Pancreas (tissue), 10 donors: ENCODE measurements at regions not wholly inside any gene's neighbourhood (a gene's known extent, or its start where the extent isn't known, plus 50 kb on each side); places are given as distances from the start of the nearest gene placed in this dataset.
"Not testable (repeated sequence)": the region's sequence is repeated elsewhere in the genome, so short reads cannot be mapped to it uniquely, and the experiment has no call there.

Source experiments
- ATAC-seq, 4 donors: fragments of 200-7000 bp; cut with Tn5 transposase; one replicate each; pipeline versions ENCODE4 v1.8.0 to v1.9.1; 2020; ENCODE audit warnings: mild to moderate bottlenecking in 4 of 4, moderate library complexity in 4 of 4
- DNase-seq, 6 donors: peaks; one replicate each; pipeline ENCODE4 v3.0.0-alpha.2; 2020
- FAIRE-seq: peaks from 2 replicates; lab custom pipeline; 2012; peaks lifted over from hg19 to GRCh38; lab: Jason Lieb, UNC
- H3K27ac ChIP-seq, 4 donors: fragments of 200-600 bp; sonication (generic); 1 replicate in 3 of 4; 2 replicates in 1 of 4; pipeline versions ENCODE4 v1.5.0 to v1.8.0; 2020
- H3K27me3 ChIP-seq, 4 donors: fragments of 200-600 bp; one replicate each; pipeline ENCODE4 v1.8.0; 2021
- H3K36me3 ChIP-seq, 3 donors: fragments of 200-600 bp; sonication (generic) in 1 of 3; one replicate each; pipeline versions ENCODE4 v1.5.0 to v1.8.0; 2020 to 2021
- H3K4me1 ChIP-seq, 3 donors: fragments of 200-600 bp; one replicate each; pipeline ENCODE4 v1.8.0; 2021
- H3K4me3 ChIP-seq, 4 donors: fragments of 200-600 bp; sonication (generic) in 2 of 4; one replicate each; pipeline versions ENCODE4 v1.5.0 to v1.8.0; 2020 to 2021
- H3K9me3 ChIP-seq, 4 donors: fragments of 200-600 bp; one replicate each; pipeline ENCODE4 v1.8.0; 2021
- whole genome bisulfite sequencing, 2 donors: extraction: QIAGEN DNeasy Blood & Tissue Kit; methylation state at CpG; one replicate each; pipeline ENCODE4 v1.1.7; 2013; 5-methylcytosine and 5-hydroxymethylcytosine counted together
- intact Hi-C, 3 donors: fragments of 100-400 bp; cut with DNase I; formaldehyde crosslinking; loops; one replicate each; pipeline versions ENCODE4 v1.11.1 to v1.14.2; 2022
- TF ChIP-seq, protein P1 (sequence below), 4 donors: fragments of 200-600 bp; sonication (generic) in 3 of 4; IDR thresholded peaks; one replicate each; pipeline versions ENCODE4 v1.5.0 to v1.8.0; 2021; ENCODE audit warnings: antibody characterized with exemption in 4 of 4
- donor health status: healthy with polysubstance abuse.
- donor health status: DM: no; HTN: no; CAD: no; lungs with moderate emphysema.
- donor health status: DM: no; HTN: no; CAD: no.
- donor health status: control.
- donor health status: control.
- donor health status: Bipolar disorder and iron deficiency.
- donor health status: DM: yes; HTN: yes; CAD: no.
- donor health status: DM: no; HTN: no; CAD: no.
- donor health status: DM: no; HTN: no; CAD: no.
- donor health status: DM: yes; HTN: yes; CAD: no.

DNA sequence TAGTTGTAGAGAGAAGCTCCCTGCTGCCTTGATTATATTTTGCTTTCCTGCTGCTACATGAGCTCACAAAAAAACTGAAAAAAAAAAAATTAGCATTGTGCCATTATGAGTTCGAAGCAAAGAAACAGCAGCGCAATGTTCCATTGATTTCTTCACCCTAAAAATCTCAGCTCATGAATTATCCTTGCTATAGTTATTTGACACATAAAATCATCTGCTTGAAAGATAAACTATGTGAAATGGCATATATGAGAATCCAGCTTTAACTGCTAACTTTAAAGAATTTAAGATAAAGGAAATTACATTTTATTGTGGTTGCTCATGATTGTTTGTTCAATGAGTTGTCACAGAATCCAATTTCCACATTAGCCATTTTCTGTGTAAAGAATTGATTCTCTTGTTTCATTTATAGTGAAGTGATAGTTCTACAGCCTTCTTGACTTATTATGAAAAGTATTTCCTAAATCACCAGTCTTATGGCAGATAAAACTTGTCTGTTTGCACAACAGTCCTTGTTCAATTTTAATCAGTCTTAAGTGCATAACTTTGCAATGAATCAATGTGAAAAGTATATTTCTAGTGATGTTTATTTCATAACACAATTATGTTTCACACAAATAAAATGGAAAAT lies 1275.0 kb upstream of the CDH9 start:
- intact Hi-C loops = no loop called here
- no peak for DNase-seq
- TF ChIP-seq, protein P1, sequence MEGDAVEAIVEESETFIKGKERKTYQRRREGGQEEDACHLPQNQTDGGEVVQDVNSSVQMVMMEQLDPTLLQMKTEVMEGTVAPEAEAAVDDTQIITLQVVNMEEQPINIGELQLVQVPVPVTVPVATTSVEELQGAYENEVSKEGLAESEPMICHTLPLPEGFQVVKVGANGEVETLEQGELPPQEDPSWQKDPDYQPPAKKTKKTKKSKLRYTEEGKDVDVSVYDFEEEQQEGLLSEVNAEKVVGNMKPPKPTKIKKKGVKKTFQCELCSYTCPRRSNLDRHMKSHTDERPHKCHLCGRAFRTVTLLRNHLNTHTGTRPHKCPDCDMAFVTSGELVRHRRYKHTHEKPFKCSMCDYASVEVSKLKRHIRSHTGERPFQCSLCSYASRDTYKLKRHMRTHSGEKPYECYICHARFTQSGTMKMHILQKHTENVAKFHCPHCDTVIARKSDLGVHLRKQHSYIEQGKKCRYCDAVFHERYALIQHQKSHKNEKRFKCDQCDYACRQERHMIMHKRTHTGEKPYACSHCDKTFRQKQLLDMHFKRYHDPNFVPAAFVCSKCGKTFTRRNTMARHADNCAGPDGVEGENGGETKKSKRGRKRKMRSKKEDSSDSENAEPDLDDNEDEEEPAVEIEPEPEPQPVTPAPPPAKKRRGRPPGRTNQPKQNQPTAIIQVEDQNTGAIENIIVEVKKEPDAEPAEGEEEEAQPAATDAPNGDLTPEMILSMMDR (IDR thresholded peaks at IDR 0.05) = no peak
- no peak overlapping the region for H3K4me3 ChIP-seq
- no peaks in the 10 kb centered on the region for H3K27me3 ChIP-seq
- ATAC-seq = no peak
- H3K27ac ChIP-seq = no peak overlapping the region
- no peak for FAIRE-seq
- H3K36me3 ChIP-seq = no peaks in the 10 kb centered on the region
- 41 to 49% methylated on average over 2 of the region's 2 CpGs for WGBS, 2 donors
- no peaks in the 10 kb centered on the region for H3K9me3 ChIP-seq
- H3K4me1 ChIP-seq = no peaks in the 10 kb centered on the region

DNA sequence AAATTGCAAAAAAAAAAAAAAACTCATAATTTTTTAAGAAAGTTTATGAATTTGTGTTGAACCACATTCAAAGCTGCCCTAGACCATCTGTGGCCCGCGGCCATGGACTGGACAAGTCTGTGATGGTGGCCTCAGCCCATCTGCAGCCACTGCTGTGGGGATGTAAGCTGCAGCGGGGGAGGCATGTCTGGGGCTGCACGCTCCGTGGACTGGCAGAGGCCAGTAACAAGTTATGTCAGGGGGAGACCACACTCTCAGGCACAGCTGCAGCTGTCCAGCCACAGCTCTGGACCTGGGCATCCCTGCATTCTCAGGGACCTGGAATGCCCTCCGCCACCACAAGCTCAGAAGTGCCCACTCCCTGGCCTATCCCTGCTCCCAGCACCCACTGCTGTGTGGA lies 1272.3 kb upstream of the CDH9 start:
- Histone ChIP-seq H3K27me3 (no peaks in the 10 kb centered on the region), H3K4me1 (no peaks in the 10 kb centered on the region), H3K9me3 (no peaks in the 10 kb centered on the region), H3K4me3 (no peak overlapping the region), H3K27ac (no peak overlapping the region), H3K36me3 (no peaks in the 10 kb centered on the region)
- intact Hi-C loops = no loop called here
- 81 to 94% methylated on average over 6 of the region's 6 CpGs for WGBS, 2 donors
- DNase-seq (peak in 1 of 6 donors; percentile 24), FAIRE-seq (no peak), ATAC-seq (no peak)
- TF ChIP-seq, protein P1 (IDR thresholded peaks at IDR 0.05) = no peak

DNA sequence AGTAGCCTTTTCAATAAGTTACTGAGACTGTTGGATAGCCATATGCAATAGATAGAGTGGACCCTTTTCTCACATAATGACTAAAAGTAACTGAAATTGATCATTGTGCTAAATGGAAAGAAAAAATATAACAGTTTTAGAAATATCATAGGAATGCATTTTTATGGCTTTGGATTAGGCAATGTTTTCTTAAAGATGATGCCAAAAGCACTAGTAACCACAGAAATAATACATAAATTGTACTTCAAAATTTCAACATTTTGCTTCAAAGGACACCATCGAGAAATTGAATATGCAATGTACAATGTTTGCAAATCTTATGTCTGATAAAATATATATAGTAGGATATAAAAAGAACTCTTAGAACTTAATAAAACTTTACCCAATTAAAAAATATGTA lies 1267.5 kb upstream of the CDH9 start:
- 61 to 78% methylated on average over 1 of the region's 1 CpG for WGBS, 2 donors
- TF ChIP-seq, protein P1 (IDR thresholded peaks at IDR 0.05) = no peak

DNA sequence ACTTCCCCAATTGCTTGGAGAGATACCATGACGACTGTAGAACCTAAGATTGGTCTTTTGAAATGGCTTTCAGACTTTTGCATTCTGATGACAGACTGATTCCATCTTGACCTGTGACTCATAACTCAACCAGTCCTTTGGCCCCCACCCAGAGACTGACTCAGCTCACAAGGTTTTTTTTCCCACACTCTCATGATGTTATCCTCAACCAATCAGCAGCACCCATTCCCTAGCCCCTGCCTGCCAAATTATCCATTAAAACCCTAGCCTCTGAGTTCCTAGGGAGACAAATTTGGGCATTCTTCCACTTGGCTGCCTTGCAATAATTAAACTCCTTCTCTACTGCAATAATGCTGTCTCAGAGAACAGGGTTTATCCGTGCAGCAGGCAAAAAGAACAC lies 1263.3 kb upstream of the CDH9 start:
- no peak overlapping the region for H3K4me3 ChIP-seq
- ATAC-seq = no peak
- no peaks in the 10 kb centered on the region for H3K4me1 ChIP-seq
- H3K27me3 ChIP-seq = no peaks in the 10 kb centered on the region
- intact Hi-C loops = no loop called here
- no peak for DNase-seq
- FAIRE-seq = no peak
- TF ChIP-seq, protein P1 (IDR thresholded peaks at IDR 0.05) = no peak
- H3K27ac ChIP-seq = no peak overlapping the region
- no peaks in the 10 kb centered on the region for H3K9me3 ChIP-seq
- no peaks in the 10 kb centered on the region for H3K36me3 ChIP-seq
- WGBS, 2 donors = 21 to 43% methylated on average over 2 of the region's 2 CpGs

More for the DNA sequence above, 1267.5 kb upstream of the CDH9 start:
- DNase-seq = no peak
- Histone ChIP-seq H3K4me3 (no peak overlapping the region), H3K9me3 (no peaks in the 10 kb centered on the region), H3K4me1 (no peaks in the 10 kb centered on the region), H3K36me3 (no peaks in the 10 kb centered on the region), H3K27me3 (no peaks in the 10 kb centered on the region), H3K27ac (no peak overlapping the region)
- intact Hi-C loops = no loop called here
- FAIRE-seq = no peak
- ATAC-seq = no peak

DNA sequence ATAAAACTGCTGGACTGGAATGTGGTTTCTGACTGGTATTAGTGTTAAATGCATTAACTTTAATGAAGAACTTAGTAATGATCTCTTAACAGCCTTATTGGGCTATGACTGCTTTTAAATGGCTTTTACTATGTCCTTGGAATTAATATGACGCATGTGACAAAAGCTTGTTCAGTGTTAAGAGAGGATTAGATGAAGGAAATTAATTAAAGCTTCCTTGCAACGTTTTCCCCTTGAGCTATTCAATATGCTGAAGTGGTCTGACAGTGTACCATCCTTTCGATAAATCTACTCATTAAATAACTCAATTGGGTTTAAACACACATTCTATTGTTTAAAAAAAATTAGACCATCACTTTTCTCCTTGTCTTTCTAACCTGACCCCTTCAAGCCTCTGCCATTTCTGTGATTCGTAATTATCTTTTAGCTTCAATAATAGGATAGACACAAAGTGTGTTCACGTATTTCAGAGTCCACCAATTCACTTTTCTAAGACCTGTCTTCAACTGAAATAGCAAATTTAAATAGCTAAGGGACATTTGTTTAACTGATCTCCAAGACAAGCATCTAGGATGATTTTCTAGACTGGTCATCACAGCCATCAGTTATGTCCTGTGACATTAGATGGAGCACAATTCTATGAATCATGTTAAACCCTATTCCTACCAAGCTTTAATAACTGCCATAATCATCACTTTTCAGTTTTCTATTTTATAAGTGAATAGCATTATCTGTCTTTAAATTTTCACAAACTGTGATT lies 1258.0 kb upstream of the CDH9 start:
- Histone ChIP-seq H3K27me3 (no peaks in the 10 kb centered on the region), H3K9me3 (no peaks in the 10 kb centered on the region), H3K27ac (no peak overlapping the region), H3K4me1 (no peaks in the 10 kb centered on the region), H3K4me3 (no peak overlapping the region), H3K36me3 (no peaks in the 10 kb centered on the region)
- DNase-seq = no peak
- intact Hi-C loops = no loop called here
- TF ChIP-seq, protein P1 (IDR thresholded peaks at IDR 0.05) = no peak
- 47 to 51% methylated on average over 5 of the region's 5 CpGs for WGBS, 2 donors
- ATAC-seq = no peak
- FAIRE-seq = no peak

DNA sequence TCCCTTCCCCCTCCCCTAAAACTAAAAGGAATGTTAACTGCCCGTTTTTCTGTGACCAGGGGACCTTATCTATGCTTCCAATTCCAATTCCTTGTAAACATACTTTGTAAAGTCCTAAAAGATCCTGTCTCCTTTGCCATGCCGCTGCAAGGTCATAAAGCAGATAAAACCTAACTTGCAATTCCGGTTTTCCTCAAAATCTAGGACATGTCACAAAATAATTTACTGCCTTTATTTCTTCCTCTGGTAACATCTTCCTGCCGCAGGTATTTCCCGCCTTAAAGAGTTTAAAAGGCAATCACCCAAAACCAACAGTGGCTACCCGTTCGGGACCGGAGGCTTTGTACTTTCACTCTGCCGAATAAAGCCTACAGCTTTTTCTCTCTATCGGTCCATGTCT lies 1248.6 kb upstream of the CDH9 start:
- intact Hi-C loops, H3K4me3 ChIP-seq, ATAC-seq, H3K36me3 ChIP-seq, H3K27ac ChIP-seq, DNase-seq, FAIRE-seq, H3K27me3 ChIP-seq, H3K4me1 ChIP-seq, H3K9me3 ChIP-seq: not testable (repeated sequence)
- 24 to 32% methylated on average over 10 of the region's 10 CpGs for WGBS, 2 donors
